GM21717 (cell line): ENCODE measurements at regions not wholly inside any gene's neighbourhood (a gene's known extent, or its start where the extent isn't known, plus 50 kb on each side); places are given as distances from the start of the nearest gene placed in this dataset.
"Not testable (repeated sequence)": the region's sequence is repeated elsewhere in the genome, so short reads cannot be mapped to it uniquely, and the experiment has no call there.

Experiments used
- ATAC-seq: cut with Tn5 transposase; IDR thresholded peaks from one replicate; pipeline ENCODE4 v1.9.1; 2021; ENCODE audit warnings: mild to moderate bottlenecking, moderate library complexity; ENCODE audit not compliant: unreplicated experiment

- ATAC-seq = no peak
Observed at GRCh38 chr1:182003953-182004586, 57.4 kb downstream of the ZNF648 start.

- no peak for ATAC-seq
Observed at GRCh38 chr1:182003025-182003725, 58.3 kb downstream of the ZNF648 start.

DNA sequence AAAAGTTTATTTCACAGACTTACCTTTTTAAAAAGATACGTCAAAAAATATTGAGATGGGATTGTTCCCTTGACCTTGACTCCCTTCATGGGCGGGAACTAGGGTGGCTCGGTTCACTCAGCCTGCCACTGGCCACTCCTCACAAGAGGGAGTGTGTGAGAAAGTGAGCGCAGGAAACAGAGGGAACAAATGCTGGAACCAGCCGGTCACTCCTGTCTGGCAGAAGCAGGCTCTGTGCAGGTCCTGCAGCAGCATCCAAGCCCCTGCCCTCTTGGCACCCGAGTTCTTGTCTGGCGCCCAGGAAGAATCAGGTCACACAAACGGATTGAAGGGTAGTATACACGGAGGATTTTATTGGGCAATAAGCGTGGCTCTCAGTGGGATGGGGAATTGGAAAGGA lies 58.9 kb downstream of the ZNF648 start:
- ATAC-seq = no peak

DNA sequence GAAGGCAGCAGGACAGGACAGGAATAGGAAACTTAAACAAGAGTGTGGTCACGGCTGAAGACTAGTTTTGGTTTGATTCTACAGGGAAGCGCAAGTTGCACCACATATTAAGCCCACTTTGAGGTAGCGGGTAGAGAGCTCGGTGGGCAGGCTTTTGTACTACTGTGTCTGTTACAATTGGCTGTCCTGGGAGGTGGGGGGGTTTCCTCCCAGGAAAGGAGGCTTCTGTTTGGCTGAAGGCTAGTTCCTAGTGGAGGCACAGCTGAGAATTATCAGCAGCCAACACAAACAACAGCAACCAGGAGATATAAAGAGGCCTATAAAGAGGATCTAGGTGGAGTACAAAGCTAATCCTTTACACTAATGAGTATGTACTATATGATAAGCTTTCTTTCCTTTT lies 62.7 kb downstream of the ZNF648 start:
- ATAC-seq = no peak

DNA sequence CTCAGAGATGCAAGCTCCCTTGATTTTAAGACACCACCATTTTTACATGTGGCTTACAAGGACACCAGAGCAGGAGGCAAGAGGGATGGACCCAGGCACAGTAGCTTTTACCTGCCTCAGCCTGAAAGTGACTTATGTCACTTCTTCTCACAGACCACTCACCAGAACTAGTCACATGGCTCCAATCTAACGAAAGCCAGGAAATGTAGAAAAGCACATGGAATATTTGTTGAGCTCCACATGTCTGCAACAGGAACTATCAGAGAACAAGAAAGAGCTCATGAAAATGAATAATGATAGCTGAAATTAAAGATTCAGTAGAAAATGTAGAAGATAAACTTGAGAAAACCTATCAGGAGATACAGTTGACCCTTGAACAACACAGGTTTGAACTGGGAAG lies 69.4 kb downstream of the ZNF648 start:
- no peak for ATAC-seq

- ATAC-seq = no peak
Observed at GRCh38 chr1:181990728-181991127, 70.8 kb downstream of the ZNF648 start.

- ATAC-seq = no peak
Observed at GRCh38 chr1:181989261-181989920, 72.1 kb downstream of the ZNF648 start.

DNA sequence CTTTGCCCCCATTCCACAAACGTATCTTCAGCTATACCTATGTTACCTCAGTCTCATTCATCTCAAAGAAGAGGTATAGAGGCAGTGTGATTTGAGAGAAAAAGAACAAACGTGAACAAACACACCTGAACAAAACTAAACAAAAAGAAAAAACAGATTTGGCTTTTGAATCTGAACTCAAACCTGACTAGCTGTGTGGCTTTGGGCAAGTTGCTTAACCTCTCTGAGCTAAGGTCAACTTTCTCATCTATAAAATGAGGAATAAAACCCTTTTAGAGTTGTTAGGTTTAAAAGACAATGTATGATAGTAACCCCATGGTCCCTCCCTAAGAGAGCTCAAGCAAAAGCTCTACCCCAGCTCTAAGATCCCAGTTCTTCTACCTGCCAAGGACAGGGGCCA lies 73.5 kb downstream of the ZNF648 start:
- ATAC-seq = no peak

- ATAC-seq = no peak
Observed at GRCh38 chr1:181987334-181987895, 74.1 kb downstream of the ZNF648 start.

DNA sequence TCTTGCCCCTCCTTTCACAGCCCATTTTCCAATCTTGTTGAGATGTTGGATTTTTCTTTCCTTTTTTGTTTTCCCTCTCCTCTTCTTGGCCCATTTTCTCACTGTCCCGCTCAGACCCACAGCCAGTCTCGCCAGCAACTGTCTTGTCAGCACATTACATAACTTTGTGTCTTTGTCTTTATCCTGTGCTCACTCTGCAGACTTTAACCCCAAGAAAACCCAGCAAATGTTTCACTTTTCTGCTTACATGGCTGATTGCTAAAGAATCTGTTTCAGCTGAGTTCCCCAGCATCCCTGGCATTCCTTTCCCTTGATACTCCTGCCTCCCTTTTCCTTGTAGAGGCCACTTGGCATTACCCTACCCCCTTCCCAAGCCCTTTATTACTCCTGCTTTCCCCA lies 74.6 kb downstream of the ZNF648 start:
- ATAC-seq = no peak

- no peak for ATAC-seq
Observed at GRCh38 chr1:181985936-181986906, 75.3 kb downstream of the ZNF648 start.

DNA sequence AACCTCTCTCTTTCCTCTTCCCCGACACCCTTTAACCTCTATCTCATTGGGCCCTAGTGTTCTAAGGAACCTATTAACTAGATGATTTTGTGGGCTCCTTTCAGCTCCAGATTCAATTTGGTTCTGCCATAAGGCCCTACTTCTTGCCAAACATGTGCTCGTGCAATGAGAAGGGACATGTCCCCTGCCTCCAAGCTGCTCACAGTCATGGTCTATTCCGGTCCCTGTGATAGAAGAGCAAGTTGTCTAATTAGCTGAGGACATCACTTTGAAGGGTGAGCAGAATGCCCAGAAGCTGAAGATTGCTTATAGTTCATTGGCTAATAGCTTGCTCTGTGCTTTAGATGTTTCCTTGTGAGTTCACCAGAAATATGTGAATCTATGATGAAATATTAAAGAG lies 76.2 kb downstream of the ZNF648 start:
- no peak for ATAC-seq

DNA sequence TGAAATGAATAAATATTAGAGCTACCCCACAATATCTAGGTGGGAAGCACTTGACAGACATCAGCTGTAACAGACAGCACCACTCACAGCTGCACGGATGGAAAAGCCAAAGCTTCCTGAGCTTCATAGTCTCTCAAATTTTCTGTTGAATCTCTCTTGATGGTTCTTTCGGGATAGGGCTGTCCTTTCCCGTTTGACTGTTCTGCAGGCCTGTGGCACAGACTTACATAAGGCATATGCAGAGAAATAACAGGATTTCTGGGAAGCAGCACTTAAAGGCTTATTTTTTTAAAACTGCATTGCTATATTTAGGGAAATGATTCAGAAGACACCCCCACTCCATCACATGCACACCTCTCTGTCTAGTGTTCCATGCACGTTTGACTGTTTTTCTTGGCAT lies 77.5 kb downstream of the ZNF648 start:
- no peak for ATAC-seq

DNA sequence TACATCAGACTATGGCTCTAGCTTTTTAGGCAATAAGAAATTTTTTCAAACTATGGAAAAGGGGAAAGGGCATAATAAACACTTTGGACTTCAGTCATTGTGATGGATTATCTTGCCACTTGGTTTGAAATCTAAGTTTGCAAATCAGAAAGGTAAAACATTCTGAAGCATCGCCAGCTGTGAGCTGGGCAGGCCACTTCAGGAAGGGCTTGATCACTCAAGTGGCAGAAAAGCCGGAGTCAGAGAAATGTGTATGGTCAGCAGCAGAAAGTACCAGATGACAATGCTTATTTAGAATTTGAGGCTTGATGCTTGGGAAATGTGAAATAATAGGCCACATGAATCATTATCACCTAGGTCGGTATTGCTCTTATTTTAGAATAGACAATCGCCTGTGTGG lies 79.7 kb downstream of the ZNF648 start:
- no peak for ATAC-seq

- no peak for ATAC-seq
Observed at GRCh38 chr1:181972256-181972655, 89.3 kb downstream of the ZNF648 start.

DNA sequence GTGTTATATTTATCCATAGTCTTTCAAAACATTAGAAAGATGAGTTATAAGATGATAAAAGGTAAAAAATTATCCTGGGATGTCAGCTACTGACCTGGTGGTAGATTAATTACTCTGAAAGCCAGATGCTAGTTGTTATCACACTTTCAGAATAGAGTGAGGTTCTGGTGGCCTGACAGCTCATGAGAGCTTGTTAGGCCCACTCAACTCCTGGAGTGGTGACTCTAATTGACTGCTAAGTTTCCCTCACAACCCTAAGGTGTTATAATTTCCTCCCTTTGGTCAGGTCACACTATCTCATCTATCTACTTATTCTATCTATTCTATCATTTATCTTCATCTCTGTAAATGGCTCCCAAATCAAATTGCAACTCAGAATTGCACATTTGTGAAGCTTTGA lies 90.1 kb downstream of the ZNF648 start:
- ATAC-seq = no peak

DNA sequence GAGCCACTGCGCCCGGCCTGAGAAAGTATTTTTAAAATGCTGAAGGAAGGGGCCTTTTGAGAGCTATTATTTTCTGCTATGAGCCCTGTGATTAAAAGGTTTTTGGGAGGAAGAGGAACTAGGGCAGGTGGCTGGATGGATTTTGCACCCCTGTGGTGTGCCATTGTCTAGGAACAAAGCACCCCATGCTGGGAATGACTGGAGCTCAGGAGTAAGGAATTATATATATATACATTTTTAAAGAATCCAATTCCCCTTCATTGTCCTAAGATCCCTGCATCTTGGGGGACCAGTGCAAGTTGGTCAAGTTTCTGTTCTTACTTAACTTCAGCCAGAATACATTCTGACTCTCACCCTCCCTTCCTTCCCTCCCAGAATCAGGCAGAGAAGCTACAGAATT lies 91.6 kb downstream of the ZNF648 start:
- no peak for ATAC-seq

DNA sequence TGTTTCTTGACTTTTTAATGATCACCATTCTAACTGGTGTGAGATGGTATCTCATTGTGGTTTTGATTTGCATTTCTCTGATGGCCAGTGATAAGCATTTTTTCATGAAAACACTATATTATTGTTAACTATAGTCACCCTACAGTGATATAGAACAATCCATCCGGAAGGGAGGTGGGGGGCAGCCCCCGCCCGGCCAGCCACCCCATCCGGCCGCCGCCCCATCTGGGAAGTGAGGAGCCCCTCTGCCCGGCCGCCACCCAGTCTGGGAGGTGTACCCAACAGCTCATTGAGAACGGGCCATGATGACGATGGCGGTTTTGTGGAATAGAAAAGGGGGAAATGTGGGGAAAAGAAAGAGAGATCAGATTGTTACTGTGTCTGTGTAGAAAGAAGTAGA lies 106.8 kb downstream of the ZNF648 start:
- ATAC-seq = not testable (repeated sequence)

DNA sequence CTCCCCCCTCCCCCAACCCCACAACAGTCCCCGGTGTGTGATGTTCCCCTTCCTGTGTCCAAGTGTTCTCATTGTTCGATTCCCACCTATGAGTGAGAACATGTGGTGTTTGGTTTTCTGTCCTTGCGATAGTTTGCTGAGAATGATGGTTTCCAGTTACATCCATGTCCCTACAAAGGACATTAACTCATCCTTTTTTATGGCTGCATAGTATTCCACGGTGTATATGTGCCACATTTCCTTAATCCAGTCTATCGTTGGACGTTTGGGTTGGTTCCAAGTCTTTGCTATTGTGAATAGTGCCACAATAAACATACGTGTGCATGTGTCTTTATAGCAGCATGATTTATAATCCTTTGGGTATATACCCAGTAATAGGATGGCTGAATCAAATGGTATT lies 107.3 kb downstream of the ZNF648 start:
- not testable (repeated sequence) for ATAC-seq

DNA sequence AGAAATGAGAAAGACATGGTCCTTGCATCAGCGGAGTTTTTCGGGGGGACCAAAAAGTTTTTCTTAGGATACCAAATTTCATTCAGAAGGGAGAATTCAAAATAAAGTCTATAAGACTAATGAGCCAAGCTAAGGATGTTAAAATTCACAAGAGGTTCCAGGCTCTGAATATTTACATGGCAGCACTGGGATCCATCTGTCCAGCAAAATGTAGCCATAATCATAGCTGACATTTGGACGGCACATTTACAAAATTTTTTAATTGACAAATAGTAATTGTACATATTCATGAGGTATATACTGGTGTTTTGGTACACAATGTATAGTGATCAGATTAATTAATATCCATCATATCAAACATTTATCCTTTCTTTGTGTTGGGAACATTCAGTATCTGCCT lies 107.9 kb downstream of the ZNF648 start:
- no peak for ATAC-seq

DNA sequence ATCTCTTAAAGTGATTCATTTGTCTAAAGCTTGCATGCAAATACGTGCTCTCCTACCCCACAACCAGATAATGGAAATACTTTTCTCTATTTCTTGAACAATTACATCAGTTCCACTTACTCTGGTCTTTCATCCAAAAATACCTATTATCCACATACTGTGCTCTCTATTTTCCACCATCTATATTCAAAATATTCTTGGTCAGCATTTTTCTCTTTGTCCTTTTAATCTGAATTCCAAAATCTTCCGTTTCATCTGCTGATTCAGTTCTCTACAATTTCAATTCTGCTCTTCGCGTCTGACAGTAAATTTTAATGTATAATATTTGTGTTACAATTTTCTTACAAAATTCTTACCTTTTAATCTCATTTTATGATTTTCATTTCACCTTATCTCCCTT lies 110.3 kb downstream of the ZNF648 start:
- ATAC-seq = no peak
